Motor neuron (in vitro differentiated cells): ENCODE measurements at regions not wholly inside any gene's neighbourhood (a gene's known extent, or its start where the extent isn't known, plus 50 kb on each side); places are given as distances from the start of the nearest gene placed in this dataset.

Experiments
- ATAC-seq, 8 experiments: fragments of 200-7000 bp; cut with Tn5 transposase; replicated peaks in 6 of 8; 2 replicates each; pipeline ENCODE4 v1.8.0; 2021; ENCODE audit warnings: mild to moderate bottlenecking in 8 of 8, moderate library complexity in 8 of 8
- H3K27ac ChIP-seq, 2 donors: fragments of 250-450 bp; sonication (Bioruptor Pico); 2 replicates each; pipeline ENCODE4 v1.9.0; 2021; ENCODE audit warnings: antibody characterized with exemption in 2 of 2, mild to moderate bottlenecking in 2 of 2, moderate library complexity in 1 of 2
- H3K4me1 ChIP-seq, 2 donors: fragments of 250-450 bp; sonication (Bioruptor Pico); replicated peaks in 1 of 2; 2 replicates each; pipeline ENCODE4 v1.6.1; 2021; ENCODE audit warnings: antibody characterized with exemption in 2 of 2, mild to moderate bottlenecking in 2 of 2, moderate library complexity in 1 of 2
- H3K4me3 ChIP-seq, 5 donors: fragments of 250-450 bp; sonication (Bioruptor Pico); 2 replicates each; pipeline ENCODE4 v1.9.0; 2021; ENCODE audit warnings: antibody characterized with exemption in 5 of 5, mild to moderate bottlenecking in 5 of 5, moderate library complexity in 4 of 5
- WGBS, 10 experiments: fragments of 450-650 bp; shearing (Covaris generic); methylation state at CpG; one replicate each; pipeline ENCODE4 v1.0.0; 2022; 5-methylcytosine and 5-hydroxymethylcytosine counted together
- in situ Hi-C, 9 experiments: fragments of 400-800 bp; cut with MboI; loops; one replicate each; pipeline ENCODE4 v1.15.0; 2021; ENCODE audit warnings: low sequenced_read_pairs in 9 of 9, low pct_unique_long_range_greater_than_20kb in 2 of 9; ENCODE audit not compliant: unreplicated experiment in 9 of 9

DNA sequence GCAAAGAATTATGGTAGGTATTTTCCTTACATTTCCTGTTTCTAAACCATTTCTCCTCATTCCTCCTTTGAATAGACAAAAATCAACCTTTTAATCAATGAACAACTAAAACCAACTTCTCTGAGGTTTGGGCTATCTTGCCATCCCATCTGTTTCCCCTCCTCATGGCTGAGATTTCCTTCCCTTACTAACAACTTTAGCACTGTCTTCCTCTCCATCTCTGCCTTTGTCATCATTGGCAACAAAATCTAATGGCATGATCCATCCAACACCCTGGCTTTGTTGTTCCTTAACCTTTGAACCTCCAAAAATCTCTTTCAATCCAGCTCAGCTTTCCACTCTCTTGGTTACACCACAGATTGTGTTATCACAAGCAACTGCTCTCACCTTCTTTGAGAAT, 95.3 kb upstream of the FAM136A start:
- no peaks in the 10 kb centered on the region for H3K4me1 ChIP-seq
- in situ Hi-C loops: no loop called here
- H3K4me3 ChIP-seq: no peak overlapping the region

DNA sequence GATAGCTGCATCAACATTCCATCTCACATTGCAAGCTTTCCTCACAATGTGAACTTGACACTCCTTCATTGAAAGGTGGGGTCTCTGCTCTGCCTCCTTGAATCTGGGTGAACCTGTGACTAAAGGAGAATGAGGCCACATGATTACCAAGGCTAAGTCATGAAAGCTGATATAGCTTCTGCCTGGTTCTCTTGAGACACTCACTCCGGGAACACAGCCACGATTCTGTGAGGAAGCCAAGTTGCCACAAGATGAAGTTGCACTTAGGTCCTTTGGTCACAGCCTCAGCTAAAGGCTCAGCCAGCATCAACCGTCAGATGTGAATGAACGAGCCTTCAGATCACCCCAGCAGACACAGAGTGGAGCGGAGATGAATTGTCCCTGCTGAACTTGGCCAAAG, 94.7 kb upstream of the FAM136A start:
- H3K4me1 ChIP-seq: no peaks in the 10 kb centered on the region
- no peak overlapping the region for H3K27ac ChIP-seq
- 0 to 100% (median 76%) methylated on average over 1 to 5 of the region's 5 CpGs; no CpG with 5 or more reads in 1 of the 10 experiments for WGBS, 10 experiments
- peak in 1 of 8 experiments; percentile 34 for ATAC-seq
- in situ Hi-C loops: no loop called here
- H3K4me3 ChIP-seq: no peak overlapping the region

More for the DNA sequence above, 95.3 kb upstream of the FAM136A start:
- ATAC-seq: no peak
- no peak overlapping the region for H3K27ac ChIP-seq

DNA sequence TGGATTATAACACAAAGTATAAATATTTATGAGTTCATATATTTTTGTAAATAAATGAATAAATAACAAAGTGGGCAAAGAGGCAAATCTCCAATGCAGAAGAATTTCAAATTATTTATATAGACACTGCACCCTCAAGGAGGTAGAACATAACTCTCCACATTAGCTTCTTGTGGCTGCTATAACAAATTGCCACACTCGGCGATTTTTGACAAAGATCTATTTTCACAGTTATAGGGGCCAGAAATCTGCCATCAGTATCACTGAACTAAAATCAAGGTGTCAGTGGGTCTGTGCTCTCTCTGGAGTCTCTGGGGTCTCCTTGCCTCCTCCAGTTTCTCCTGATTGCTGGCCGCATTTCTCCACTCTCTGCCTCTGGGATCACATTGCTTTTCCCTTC, 92.0 kb upstream of the FAM136A start:
- 46 to 96% (median 82%) methylated on average over 1 to 3 of the region's 3 CpGs; no CpG with 5 or more reads in 2 of the 10 experiments for WGBS, 10 experiments
- Histone ChIP-seq H3K27ac (no peak overlapping the region), H3K4me1 (no peaks in the 10 kb centered on the region), H3K4me3 (no peak overlapping the region)
- ATAC-seq: no peak
- in situ Hi-C loops: no loop called here

DNA sequence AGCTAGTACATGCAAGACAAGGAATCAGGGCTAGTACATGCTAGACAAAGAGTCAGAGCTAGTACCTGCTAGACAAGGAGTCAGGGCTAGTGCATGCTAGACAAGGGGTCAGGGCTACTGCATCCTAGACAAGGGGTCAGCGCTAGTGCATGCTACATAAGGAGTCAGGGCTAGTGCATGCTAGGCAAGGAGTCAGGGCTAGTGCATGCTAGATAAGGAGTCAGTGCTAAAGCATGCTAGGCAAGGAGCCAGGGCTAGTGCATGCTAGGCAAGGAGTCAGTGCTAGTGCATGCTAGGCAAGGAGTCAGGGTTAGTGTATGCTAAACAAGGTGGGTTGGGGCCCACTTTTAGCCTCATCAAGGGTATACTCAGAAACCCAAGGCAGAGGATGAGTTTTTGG, 90.1 kb upstream of the FAM136A start:
- WGBS, 10 experiments: 86 to 100% (median 100%) methylated on average over 1 of the region's 1 CpG; no CpG with 5 or more reads in 4 of the 10 experiments
- Histone ChIP-seq H3K4me3 (no peak overlapping the region), H3K4me1 (no peaks in the 10 kb centered on the region), H3K27ac (no peak overlapping the region)
- ATAC-seq: no peak
- in situ Hi-C loops: no loop called here

DNA sequence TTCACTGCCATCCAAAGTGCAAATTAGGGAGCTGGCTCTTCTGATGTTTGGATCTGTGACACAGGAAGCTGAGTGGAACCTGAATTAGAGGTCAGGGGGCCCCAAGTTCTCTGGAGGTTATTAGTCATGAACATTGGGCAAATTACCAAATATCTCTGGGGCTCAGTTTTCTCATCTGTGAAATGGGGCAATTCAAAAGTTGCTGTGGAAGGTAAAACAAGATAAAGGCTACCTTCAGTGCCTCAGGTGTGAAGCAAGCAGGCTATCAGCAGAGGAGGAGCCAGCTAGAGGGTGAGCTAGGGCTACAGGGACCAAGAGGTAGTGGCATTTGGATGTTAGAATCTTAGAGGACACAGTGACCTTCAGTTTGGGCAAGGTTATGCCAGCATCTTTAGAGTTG, 89.4 kb upstream of the FAM136A start:
- Histone ChIP-seq H3K4me3 (no peak overlapping the region), H3K27ac (no peak overlapping the region), H3K4me1 (no peaks in the 10 kb centered on the region)
- in situ Hi-C loops: no loop called here
- ATAC-seq: no peak

DNA sequence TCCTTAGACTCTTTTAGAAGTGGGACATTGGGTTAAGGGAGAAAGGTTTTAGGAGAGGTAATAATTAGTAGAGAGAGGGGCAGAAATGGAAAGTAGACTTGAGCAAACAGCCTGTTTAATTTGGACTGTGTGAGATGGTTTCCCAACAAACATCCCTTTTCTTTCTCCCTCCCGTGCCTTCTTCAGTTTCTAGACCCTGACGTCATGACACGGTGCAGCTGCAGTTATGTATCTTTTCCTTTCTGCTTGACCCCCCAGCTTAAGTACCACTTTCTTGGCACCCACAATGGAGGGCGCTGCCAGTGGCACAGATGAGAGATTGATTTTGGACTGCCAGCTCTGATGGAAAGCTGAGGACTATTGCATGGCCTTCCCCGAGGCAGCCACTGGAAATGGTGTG, 86.9 kb upstream of the FAM136A start:
- Histone ChIP-seq H3K4me1 (no peaks in the 10 kb centered on the region), H3K27ac (no peak overlapping the region), H3K4me3 (no peak overlapping the region)
- WGBS, 10 experiments: 29 to 100% (median 61%) methylated on average over 1 to 5 of the region's 5 CpGs; no CpG with 5 or more reads in 4 of the 10 experiments
- ATAC-seq: no peak
- in situ Hi-C loops: no loop called here

DNA sequence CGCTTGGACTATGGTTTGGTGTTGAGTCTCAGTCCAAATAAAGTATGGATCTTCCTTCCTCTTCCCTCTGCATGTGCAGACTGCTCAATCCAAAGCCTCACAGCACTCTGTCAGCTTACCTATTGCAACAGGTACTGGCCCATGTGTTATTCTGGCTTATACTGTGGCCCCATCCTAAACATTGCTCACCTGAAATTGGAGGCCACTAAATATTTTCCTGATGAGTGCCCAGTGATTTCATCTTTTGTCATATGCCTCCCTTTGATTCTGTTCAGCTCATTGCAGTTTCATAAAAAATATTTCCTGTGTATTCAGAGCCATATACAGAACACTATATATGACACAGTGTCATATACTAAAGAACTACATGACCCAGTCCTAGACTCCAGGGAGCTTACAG, 86.3 kb upstream of the FAM136A start:
- no peak for ATAC-seq
- 80 to 100% (median 100%) methylated on average over 1 of the region's 1 CpG; no CpG with 5 or more reads in 4 of the 10 experiments for WGBS, 10 experiments
- in situ Hi-C loops: no loop called here
- no peaks in the 10 kb centered on the region for H3K4me1 ChIP-seq
- no peak overlapping the region for H3K4me3 ChIP-seq
- H3K27ac ChIP-seq: no peak overlapping the region

DNA sequence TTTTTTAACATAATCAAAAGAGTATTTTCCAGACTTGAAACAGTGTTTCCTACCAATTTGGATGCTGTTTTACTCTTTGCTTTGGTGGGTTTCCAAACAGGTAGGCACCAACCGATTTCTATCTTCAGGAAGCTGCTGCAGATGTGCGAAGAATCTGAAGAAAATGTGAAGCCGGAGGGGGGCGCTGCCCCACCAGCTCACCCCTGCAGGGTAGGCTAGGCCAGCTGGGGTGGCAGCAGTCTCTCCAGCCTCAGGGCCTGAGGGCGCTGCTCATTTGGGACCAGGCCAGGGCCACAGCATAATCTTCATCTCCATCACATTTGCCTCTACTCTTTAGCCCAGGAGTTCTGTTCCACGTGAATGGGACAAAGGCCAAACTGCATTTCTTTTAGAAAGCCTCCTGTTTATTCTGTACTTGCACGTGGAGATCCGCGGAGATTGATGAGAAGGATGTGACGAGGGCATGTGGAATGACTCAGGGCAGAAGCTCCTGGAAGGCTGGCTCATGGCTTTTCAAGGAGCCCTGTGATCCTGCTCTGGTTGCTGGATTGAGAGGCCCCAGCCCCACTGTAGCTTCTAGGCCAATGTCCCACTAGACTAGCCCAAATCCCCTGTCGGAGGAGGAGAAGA, 84.2 kb upstream of the FAM136A start:
- no peak for ATAC-seq
- Histone ChIP-seq H3K27ac (no peak overlapping the region), H3K4me3 (no peak overlapping the region), H3K4me1 (no peaks in the 10 kb centered on the region)
- WGBS, 10 experiments: 0 to 100% (median 64%) methylated on average over 1 to 9 of the region's 11 CpGs; no CpG with 5 or more reads in 3 of the 10 experiments
- in situ Hi-C loops: no loop called here

DNA sequence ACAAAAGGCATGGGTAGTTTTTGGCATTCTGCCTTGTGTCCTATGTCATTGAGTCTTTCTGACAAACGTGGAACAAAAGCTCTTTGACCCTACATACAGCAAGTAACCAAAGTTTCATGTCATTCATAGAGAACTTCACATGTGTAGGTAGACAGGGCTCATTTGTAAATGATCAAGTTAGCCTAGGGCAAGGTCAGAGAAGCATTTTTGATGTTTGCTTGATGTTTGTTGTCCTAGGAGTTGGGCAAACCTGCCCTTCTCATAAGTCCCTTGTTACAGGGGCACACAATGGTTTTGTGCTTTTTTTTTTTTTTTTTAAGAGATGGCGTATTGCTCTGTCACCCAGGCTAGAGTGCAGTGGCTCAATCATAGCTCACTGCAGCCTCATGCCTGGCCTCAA, 83.3 kb upstream of the FAM136A start:
- H3K27ac ChIP-seq: no peak overlapping the region
- H3K4me3 ChIP-seq: no peak overlapping the region
- in situ Hi-C loops: no loop called here
- WGBS, 10 experiments: 20 to 80% (median 56%) methylated on average over 1 to 2 of the region's 2 CpGs; no CpG with 5 or more reads in 2 of the 10 experiments
- H3K4me1 ChIP-seq: no peaks in the 10 kb centered on the region
- ATAC-seq: no peak

DNA sequence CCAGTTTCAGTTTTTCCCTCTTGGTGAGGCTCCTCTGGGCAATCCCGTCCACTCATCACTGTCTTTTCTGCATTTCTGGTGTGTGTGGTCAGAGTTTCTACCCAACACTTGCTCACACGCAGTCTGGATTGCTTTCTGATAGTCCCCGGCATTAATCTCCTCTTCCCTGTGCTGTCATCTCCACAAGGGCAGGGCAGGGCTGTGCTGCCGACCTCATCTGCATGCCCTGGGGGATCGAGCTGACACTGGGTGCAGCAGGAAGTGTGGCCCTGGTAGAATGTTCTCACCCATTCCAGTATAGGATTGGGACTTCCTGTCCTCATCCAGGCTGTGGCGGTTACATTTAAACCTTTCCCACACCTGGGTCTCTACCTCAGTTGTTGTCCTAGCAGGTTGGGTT, 80.0 kb upstream of the FAM136A start:
- 0 to 75% (median 20%) methylated on average over 1 to 5 of the region's 6 CpGs; no CpG with 5 or more reads in 1 of the 10 experiments for WGBS, 10 experiments
- ATAC-seq: peak; percentile 27 to 99 (median 56)
- in situ Hi-C loops: no loop called here
- H3K4me1 ChIP-seq: no peaks in the 10 kb centered on the region
- H3K4me3 ChIP-seq: no peak overlapping the region
- H3K27ac ChIP-seq: no peak overlapping the region

DNA sequence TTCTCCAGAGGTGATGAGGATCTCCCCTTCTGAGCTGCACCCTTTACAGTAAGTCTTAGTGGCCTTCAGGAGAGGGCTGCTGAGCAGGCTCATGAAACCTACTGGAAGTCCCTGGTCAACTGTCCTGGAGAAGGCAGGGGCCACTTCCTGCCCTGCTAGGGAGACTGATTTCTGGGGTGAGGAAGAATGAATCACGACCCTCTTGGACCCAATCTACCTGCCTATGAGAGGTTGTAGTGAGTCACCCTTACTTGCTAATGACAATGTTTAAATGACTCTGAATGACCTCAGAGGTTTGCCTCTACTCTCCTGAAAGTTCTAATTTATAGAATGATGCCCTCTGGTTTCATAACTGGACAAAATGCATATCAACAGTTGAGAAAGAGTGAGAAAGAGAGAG, 79.4 kb upstream of the FAM136A start:
- 0 to 63% (median 25%) methylated on average over 1 of the region's 1 CpG; no CpG with 5 or more reads in 6 of the 10 experiments for WGBS, 10 experiments
- peak in 2 of 8 experiments; percentile 4 for ATAC-seq
- no peak overlapping the region for H3K4me3 ChIP-seq
- no peaks in the 10 kb centered on the region for H3K4me1 ChIP-seq
- in situ Hi-C loops: no loop called here
- H3K27ac ChIP-seq: no peak overlapping the region

DNA sequence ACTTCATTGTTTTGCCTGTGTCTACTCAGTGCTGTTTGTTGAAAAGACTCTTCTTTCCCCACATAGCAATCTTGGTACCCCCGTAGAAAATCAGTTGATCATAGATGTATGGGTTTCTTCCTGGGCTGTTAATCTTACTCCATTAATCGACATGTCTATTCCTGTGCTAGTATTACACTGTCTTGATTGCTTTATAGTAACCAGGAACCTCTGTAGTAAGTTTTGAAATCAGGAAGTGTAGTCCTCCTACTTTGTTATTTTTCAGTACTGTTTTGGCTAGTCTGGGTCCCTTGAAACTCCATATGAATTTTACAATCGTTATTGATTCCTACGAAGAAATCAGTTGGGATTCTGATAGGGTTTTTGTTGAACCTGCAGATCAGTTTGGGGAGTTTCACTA, 78.8 kb upstream of the FAM136A start:
- no peak overlapping the region for H3K27ac ChIP-seq
- no peak overlapping the region for H3K4me3 ChIP-seq
- in situ Hi-C loops: no loop called here
- ATAC-seq: no peak
- no peaks in the 10 kb centered on the region for H3K4me1 ChIP-seq
- 32 to 96% (median 71%) methylated on average over 1 to 4 of the region's 4 CpGs; no CpG with 5 or more reads in 1 of the 10 experiments for WGBS, 10 experiments

DNA sequence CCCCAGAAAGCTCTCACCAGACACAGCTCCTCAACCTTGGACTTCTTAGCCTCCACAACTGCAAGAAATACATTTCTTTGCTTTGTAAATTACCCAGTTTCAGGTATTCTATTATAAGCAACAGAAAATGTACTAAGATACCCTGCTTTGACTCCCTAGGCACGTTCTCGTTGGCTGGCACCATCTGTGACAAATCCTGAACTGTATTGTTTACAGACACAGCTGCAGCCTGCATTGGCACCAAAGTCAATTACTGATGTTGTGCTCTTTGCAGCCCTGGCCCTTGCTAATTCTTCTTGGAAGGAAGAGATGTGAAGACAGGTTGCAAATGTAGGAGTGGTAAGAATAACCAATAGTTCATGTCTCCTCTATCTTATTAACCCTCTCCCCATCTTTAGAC, 72.7 kb upstream of the FAM136A start:
- whole genome bisulfite sequencing, 10 experiments: 0 to 83% (median 40%) methylated on average over 1 to 2 of the region's 2 CpGs; no CpG with 5 or more reads in 3 of the 10 experiments
- no peak overlapping the region for H3K27ac ChIP-seq
- in situ Hi-C loops: no loop called here

DNA sequence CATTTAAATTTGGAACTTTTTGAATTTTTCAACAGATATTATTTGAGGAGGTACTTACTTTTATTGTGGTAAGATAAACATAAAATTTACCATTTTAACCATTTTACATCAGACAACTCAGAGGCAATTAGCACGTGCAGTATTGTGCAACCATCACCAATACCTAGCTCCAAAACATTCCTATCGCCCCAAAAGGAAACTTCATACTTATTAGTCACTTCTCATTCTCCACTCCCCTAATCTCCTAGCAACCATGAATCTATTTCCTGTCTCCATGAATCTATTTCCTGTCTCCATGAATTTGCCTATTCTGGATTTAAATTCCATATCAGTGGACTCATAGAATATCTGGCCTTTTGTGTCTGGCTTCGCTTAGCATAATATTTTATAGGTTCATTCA, 69.9 kb upstream of the FAM136A start:
- 0 to 95% (median 62%) methylated on average over 1 to 3 of the region's 3 CpGs; no CpG with 5 or more reads in 1 of the 10 experiments for WGBS, 10 experiments
- H3K4me3 ChIP-seq: no peak overlapping the region
- ATAC-seq: peak in 2 of 8 experiments; percentile 76
- no peak overlapping the region for H3K27ac ChIP-seq
- in situ Hi-C loops: no loop called here
- H3K4me1 ChIP-seq: no peaks in the 10 kb centered on the region

More for the DNA sequence above, 72.7 kb upstream of the FAM136A start:
- ATAC-seq: no peak
- Histone ChIP-seq H3K4me3 (no peak overlapping the region), H3K4me1 (no peaks in the 10 kb centered on the region)
